HG03039 (cell line): ENCODE measurements at regions not wholly inside any gene's neighbourhood (a gene's known extent, or its start where the extent isn't known, plus 50 kb on each side); places are given as distances from the start of the nearest gene placed in this dataset.
"Not testable (repeated sequence)": the region's sequence is repeated elsewhere in the genome, so short reads cannot be mapped to it uniquely, and the experiment has no call there.

Source experiments
- ATAC-seq: cut with Tn5 transposase; IDR thresholded peaks from one replicate; pipeline ENCODE4 v1.9.1; 2021; ENCODE audit warnings: mild to moderate bottlenecking, moderate library complexity; ENCODE audit not compliant: unreplicated experiment

GRCh38 chr4:112940336-112940735, 109.1 kb upstream of the ANK2 start:
- no peak for ATAC-seq

GRCh38 chr4:112942077-112942476, 107.4 kb upstream of the ANK2 start:
- ATAC-seq = no peak

DNA sequence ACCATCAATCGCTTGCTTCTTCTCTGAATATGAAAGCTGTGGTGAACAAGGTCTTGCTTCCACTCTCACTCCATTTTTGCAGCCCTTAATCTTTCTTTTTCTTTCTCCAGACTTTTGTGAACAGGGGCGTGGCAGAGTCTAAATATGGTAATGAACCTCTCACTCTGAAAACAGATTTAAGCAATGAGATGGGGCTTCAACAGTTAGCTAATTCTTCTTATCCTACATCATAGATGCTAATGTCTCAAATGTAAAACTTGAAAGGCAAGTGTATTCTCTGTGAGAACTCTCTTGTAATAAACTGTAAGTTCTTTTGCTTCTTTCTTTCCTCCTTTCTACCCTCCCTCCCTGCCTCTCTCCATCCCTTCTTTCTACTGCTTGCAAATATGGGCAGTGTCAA, 106.5 kb upstream of the ANK2 start:
- ATAC-seq = no peak

DNA sequence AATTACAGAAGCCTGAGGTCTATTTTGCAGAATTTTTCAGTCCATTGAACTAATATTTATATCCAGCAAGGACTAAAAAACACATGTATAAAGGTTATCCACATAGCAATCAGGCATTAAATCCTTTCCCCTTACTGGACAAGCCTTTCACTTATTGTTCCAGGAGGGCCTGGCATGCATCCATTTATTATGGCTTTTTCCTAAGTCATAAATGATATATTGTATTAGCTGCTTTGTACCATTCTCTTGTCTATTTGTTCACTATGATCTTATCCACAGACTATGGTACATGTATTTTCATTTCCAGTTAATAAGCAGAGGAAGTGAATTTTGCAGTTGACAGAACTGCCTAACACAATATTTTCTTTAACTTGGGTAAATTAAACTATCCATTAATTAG, 105.4 kb upstream of the ANK2 start:
- ATAC-seq = no peak

DNA sequence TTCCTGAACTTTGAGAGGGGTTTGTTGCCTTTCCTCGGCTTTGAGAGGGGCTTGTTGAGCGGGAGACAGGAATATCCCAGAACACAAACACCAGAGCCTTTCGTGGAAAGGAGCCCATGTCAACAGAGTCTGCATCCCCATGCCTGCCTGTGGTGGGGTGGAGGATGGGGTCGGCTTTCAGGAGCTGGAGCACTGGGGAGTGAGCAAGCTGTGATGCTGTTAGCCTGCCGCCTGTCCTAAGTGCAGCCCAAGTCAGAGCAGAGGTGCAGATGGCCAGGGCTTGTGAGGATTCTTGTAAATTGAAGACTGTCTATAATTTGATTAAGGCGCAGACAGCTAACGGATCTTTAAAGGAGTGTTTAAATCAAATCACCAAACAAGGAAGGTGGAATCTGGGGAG, 103.3 kb upstream of the ANK2 start:
- no peak for ATAC-seq

DNA sequence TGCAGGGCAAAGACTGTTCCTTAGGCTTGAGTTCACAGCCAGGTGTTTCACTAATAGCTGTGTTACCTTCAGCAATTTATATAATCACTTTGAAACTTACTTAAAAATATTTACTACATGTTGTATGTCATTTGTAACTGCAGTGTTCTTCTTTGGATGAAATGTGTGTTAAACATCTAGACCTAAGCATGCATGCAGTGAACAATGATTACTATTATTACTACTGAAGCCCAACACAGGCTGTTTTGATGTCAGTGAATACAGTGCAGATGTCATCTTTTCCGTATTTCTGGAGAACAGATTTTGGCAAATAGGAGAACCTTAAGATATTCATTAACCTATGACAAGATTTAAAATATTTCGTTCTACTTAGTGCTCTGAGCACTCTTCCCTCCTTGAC, 101.8 kb upstream of the ANK2 start:
- ATAC-seq = no peak

GRCh38 chr4:112951362-112952312, 97.8 kb upstream of the ANK2 start:
- ATAC-seq = no peak

GRCh38 chr4:112952313-112952700, 97.1 kb upstream of the ANK2 start:
- ATAC-seq = no peak

- ATAC-seq = no peak
Measured at GRCh38 chr4:112953262-112953661, 96.2 kb upstream of the ANK2 start.

GRCh38 chr4:112954286-112954685, 95.2 kb upstream of the ANK2 start:
- no peak for ATAC-seq

DNA sequence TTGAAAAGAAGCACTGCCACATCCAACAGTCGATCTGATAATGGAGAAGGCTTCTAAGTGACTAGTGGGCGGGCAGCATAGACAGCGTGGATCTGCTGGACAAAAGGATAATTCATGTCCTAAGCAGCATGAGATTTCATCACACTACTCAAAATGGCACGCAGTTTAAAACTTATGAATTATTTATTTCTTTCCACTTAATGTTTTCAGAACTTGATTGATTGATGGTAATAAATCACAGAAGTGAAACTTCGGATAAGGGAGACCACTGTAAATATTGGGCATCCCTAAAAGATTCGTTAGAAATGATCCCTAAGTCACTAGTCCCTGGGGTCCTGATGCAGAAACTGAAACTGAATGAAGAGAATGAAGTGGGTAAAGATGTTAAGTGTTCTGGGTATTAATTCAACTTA, 93.0 kb upstream of the ANK2 start:
- no peak for ATAC-seq

DNA sequence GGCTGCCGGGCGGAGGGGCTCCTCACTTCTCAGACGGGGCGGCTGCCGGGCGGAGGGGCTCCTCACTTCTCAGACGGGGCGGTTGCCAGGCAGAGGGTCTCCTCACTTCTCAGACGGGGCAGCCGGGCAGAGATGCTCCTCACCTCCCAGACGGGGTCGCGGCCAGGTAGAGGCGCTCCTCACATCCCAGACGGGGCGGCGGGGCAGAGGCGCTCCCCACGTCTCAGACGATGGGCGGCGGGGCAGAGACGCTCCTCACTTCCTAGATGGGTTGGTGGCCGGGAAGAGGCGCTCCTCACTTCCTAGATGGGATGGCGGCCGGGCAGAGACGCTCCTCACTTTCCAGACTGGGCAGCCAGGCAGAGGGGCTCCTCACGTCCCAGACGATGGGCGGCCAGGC, 91.7 kb upstream of the ANK2 start:
- not testable (repeated sequence) for ATAC-seq

GRCh38 chr4:112966701-112967488, 82.6 kb upstream of the ANK2 start:
- no peak for ATAC-seq

DNA sequence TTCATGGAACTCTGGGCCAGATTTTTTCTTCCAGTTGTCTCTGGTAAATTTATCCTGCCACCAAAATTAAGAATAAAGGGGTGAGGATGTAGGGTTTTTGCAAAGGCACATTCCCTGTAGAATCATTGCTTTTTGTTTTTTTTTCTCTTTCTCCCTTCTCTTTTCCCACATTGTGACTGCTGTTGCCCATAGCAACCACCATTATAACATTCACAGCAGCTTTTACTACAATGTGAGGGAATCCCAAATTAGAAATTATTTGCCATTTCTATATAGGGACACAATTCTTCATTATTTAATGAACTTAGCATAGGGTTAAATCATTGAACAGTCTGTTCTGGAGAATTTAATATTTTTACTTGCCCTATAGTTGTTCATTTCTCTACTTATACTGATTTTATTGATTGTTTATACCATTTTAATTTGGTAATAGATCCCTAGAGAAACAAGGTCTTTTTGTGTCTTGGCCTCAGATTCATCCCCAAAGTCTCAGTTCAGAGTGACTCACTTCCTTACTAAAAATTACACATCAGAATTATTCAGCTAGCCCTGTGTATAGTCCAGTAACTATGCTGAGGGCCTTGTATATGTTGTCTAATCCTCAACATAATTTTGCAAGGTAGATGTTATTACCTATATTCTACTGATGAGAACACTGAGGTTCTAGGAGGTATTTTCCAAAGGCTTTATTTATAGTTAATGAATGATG, 80.8 kb upstream of the ANK2 start:
- ATAC-seq = no peak

DNA sequence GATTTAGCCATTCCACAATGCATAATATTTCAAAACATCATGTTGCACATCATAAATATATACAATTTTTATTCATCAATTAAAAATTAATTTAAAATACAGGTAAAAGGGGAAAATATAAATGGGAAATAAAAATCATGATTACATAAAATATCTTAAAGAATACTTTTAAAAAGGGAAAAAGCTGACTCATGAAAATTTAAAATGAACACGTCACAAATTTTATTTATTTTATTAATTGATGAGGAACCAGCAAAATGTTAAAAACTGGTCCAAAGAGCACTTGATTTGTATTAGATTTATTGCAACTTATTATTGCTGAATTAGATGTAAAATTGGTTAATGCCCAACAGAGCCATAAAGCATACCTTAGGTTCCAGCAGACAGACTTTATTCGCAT, 78.5 kb upstream of the ANK2 start:
- ATAC-seq = no peak

GRCh38 chr4:112973750-112974251, 75.7 kb upstream of the ANK2 start:
- ATAC-seq = no peak

DNA sequence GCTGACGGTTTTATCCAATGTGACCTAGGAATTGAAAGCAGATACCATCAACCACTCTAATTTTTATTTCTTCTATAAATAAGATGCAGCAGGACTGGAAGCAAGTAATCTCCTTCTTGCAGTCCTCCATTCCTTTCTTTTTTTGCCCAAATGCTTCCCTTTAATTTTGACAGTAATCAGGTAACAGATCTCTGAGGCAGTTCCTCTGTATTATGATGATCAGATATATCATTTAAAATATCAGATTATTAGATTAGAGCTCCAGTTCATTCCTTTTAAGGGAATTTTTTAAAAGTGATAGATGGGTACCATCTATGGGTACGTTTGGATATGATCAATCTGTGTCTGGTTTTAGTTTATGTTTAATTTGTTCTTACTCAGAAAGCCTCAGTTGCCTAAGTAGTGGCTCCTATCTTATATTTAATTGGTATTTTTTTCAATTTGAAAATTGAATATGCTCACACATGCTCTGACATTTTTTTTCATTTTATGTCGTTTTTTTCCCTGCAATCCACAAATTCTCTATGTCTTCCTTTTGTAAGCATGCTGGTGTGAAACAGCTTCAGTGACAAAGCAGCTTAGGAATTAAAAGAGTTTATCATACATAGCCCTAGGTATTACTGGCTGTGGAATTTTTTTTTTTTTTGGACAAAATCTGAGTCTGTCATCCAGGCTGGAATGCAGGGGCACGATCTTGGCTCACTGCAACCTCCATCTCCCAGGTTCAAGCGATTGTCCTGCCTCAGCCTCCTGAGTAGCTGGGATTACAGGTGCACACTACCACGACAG, 73.7 kb upstream of the ANK2 start:
- no peak for ATAC-seq

- ATAC-seq = no peak
Measured at GRCh38 chr4:112978691-112979472, 70.6 kb upstream of the ANK2 start.

GRCh38 chr4:112979881-112980421, 69.5 kb upstream of the ANK2 start:
- no peak for ATAC-seq
